Neuronal stem cell (in vitro differentiated cells): ENCODE measurements at regions not wholly inside any gene's neighbourhood (a gene's known extent, or its start where the extent isn't known, plus 50 kb on each side); places are given as distances from the start of the nearest gene placed in this dataset.

Source experiments
- DNase-seq: peaks from one replicate; pipeline ENCODE4 v3.0.0-alpha.2; 2013; ENCODE audit warnings: low spot score
- H2AFZ ChIP-seq: one replicate; pipeline ENCODE4 v1.6.1; 2013; ENCODE audit warnings: mild to moderate bottlenecking, low read length, inconsistent platforms
- H2AK5ac ChIP-seq: 2 replicates; pipeline ENCODE4 v1.6.1; 2013; ENCODE audit warnings: low read depth, mild to moderate bottlenecking, inconsistent platforms, low read length, moderate library complexity, mixed read lengths
- H2BK120ac ChIP-seq: 2 replicates; pipeline ENCODE4 v1.6.1; 2013; ENCODE audit warnings: low read depth, mild to moderate bottlenecking, inconsistent platforms, low read length, moderate library complexity, mixed read lengths
- H2BK12ac ChIP-seq: one replicate; pipeline ENCODE4 v1.6.1; 2013; ENCODE audit warnings: low read length, inconsistent platforms
- H2BK15ac ChIP-seq: 2 replicates; pipeline ENCODE4 v1.6.1; 2013; ENCODE audit warnings: mild to moderate bottlenecking, low read length, inconsistent platforms, mixed read lengths
- H2BK5ac ChIP-seq: one replicate; pipeline ENCODE4 v1.6.1; 2013; ENCODE audit warnings: inconsistent platforms, mild to moderate bottlenecking, low read length, moderate library complexity
- H3K14ac ChIP-seq: one replicate; pipeline ENCODE4 v1.6.1; 2013; ENCODE audit warnings: low read length, inconsistent platforms
- H3K18ac ChIP-seq: 2 replicates; pipeline ENCODE4 v1.6.1; 2013; ENCODE audit warnings: low read length, inconsistent platforms
- H3K23ac ChIP-seq: 2 replicates; pipeline ENCODE4 v1.6.1; 2013; ENCODE audit warnings: low read depth, mild to moderate bottlenecking, mixed read lengths, low read length, inconsistent platforms; ENCODE audit not compliant: poor library complexity
- H3K27ac ChIP-seq: replicated peaks from 3 replicates; pipeline ENCODE4 v1.5.1; 2013; ENCODE audit warnings: low read length, inconsistent platforms
- H3K27me3 ChIP-seq, 3 experiments: 2 replicates each; pipeline ENCODE4 v1.6.1; 2013; ENCODE audit warnings: low read length in 3 of 3, mild to moderate bottlenecking in 2 of 3, inconsistent platforms in 1 of 3, low read depth in 1 of 3, mixed read lengths in 1 of 3, moderate library complexity in 1 of 3; ENCODE audit not compliant: control insufficient read depth in 3 of 3, insufficient read depth in 3 of 3
- H3K36me3 ChIP-seq, 2 donors: replicated peaks in 1 of 2; 2 replicates each; pipeline ENCODE4 v1.6.1; 2013; ENCODE audit warnings: low read length in 2 of 2; ENCODE audit not compliant: control insufficient read depth in 2 of 2, insufficient read depth in 2 of 2
- H3K4ac ChIP-seq: 2 replicates; pipeline ENCODE4 v1.6.1; 2013; ENCODE audit warnings: inconsistent platforms, mild to moderate bottlenecking, low read length, moderate library complexity
- H3K4me1 ChIP-seq, 2 donors: 1 replicate in 1 of 2; 2 replicates in 1 of 2; pipeline ENCODE4 v1.6.1; 2013; ENCODE audit warnings: low read length in 2 of 2, low read depth in 1 of 2; ENCODE audit not compliant: control insufficient read depth in 2 of 2, insufficient read depth in 1 of 2
- H3K4me2 ChIP-seq: one replicate; pipeline ENCODE4 v1.6.1; 2013; ENCODE audit warnings: mild to moderate bottlenecking, low read length, inconsistent platforms; ENCODE audit not compliant: insufficient read depth, poor library complexity, severe bottlenecking
- H3K4me3 ChIP-seq, 2 donors: 2 replicates each; pipeline ENCODE4 v1.5.1; 2013; ENCODE audit warnings: low read length in 2 of 2, mild to moderate bottlenecking in 2 of 2, inconsistent platforms in 1 of 2, moderate library complexity in 1 of 2
- H3K79me1 ChIP-seq: one replicate; pipeline ENCODE4 v1.6.1; 2013; ENCODE audit warnings: low read depth, mild to moderate bottlenecking, inconsistent platforms, low read length, moderate library complexity
- H3K9ac ChIP-seq: one replicate; pipeline ENCODE4 v1.6.1; 2013; ENCODE audit warnings: mild to moderate bottlenecking, low read depth, low read length, inconsistent platforms; ENCODE audit not compliant: poor library complexity
- H3K9me3 ChIP-seq, 2 donors: replicated peaks in 1 of 2; 2 replicates each; pipeline versions ENCODE3 to v1.6.1; 2013; ENCODE audit warnings: low read length in 2 of 2, mild to moderate bottlenecking in 2 of 2, inconsistent platforms in 1 of 2, low read depth in 1 of 2, mixed read lengths in 1 of 2, moderate library complexity in 1 of 2; ENCODE audit not compliant: control insufficient read depth in 2 of 2, insufficient read depth in 1 of 2
- H4K8ac ChIP-seq: one replicate; pipeline ENCODE4 v1.6.1; 2013; ENCODE audit warnings: low read depth, mild to moderate bottlenecking, inconsistent platforms, low read length, moderate library complexity
- H4K91ac ChIP-seq: one replicate; pipeline ENCODE4 v1.6.1; 2013; ENCODE audit warnings: low read length, low read depth, mild to moderate bottlenecking, inconsistent platforms; ENCODE audit not compliant: poor library complexity
- WGBS, 2 donors: extraction: QIAGEN DNeasy Blood & Tissue Kit; methylation state at CpG; one replicate each; pipeline ENCODE4 v1.1.7; 2013; ENCODE audit warnings: missing lambda C conversion rate in 2 of 2, mixed read lengths in 1 of 2; ENCODE audit not compliant: insufficient read length in 2 of 2, insufficient replicate concordance in 1 of 2; ENCODE audit errors: extremely low coverage in 2 of 2; 5-methylcytosine and 5-hydroxymethylcytosine counted together

DNA sequence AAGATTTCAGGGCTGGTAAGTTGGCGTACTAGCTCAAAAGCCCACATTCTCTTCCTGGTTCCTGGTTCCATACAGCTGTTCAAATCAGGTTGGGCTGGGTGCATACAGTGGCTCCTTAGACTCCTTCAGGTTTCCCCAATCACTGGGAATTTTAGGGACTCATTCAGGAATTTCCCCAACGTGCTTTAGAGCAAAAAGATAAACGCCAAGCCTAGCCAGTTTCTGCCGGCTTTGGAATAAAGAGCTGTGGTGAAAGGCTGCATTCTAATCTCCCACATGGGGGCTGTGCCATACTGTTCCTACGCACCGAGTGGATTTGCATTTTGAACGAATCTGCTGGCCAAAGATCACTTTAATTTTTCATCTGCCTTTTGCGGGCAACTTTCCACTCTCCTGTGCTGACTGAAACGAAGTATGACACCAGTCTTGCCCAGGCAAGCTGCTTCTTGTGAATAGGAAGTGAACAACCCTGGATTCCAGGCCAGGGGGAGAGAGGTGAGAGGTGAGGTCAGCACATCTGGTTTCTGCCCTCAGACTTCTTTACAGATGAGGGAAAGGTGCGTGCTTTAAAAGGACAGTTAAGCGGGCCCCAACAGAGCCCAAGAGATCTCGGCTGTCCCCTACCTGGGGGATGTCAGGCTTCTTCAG, 184.2 kb upstream of the PDZRN3 start:
- H2AK5ac ChIP-seq, result no peak overlapping the region
- no peak overlapping the region for H3K4ac ChIP-seq
- H4K91ac ChIP-seq, result no peak overlapping the region
- no peak overlapping the region for H2BK120ac ChIP-seq
- peak overlapping the region; percentile 72 for H2AFZ ChIP-seq
- H4K8ac ChIP-seq, result no peak overlapping the region
- no peak overlapping the region for H2BK15ac ChIP-seq
- H3K9me3 ChIP-seq, result peaks cover 0 to under 1% of the 10 kb centered on the region in 2 donors
- DNase-seq, result no peak
- H3K23ac ChIP-seq, result no peak overlapping the region
- WGBS, 2 donors, result no CpG with 5 or more reads among the region's 12 CpGs
- H3K79me1 ChIP-seq, result no peaks in the 10 kb centered on the region
- H3K4me1 ChIP-seq, result peaks cover 3 to 6% of the 10 kb centered on the region in 2 donors
- H3K4me2 ChIP-seq, result no peak overlapping the region
- H3K9ac ChIP-seq, result no peak overlapping the region
- no peak overlapping the region for H3K4me3 ChIP-seq
- H2BK5ac ChIP-seq, result no peak overlapping the region
- H3K14ac ChIP-seq, result no peak overlapping the region
- H3K36me3 ChIP-seq, result no peaks in the 10 kb centered on the region
- no peak overlapping the region for H3K18ac ChIP-seq
- no peaks in the 10 kb centered on the region for H3K27me3 ChIP-seq
- no peak overlapping the region for H3K27ac ChIP-seq
- no peak overlapping the region for H2BK12ac ChIP-seq

DNA sequence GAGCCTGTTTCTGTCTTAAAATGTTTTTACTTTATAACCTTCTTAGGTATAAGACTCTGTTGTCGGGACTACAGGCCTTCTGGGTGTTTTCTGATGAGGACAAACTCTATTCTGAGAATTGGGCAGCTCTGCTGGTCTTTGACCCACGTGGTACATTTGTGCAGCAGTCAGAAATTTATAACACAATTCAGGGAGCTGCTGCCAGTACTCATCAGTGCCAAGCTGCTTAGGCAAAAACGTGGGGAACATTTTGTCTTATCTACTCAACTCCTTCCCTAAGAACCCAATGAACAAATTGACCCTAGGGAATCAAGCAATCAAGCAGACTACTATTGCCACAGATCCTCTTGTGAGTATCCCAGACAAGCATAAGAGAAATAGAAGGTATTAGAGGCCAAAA, 180.7 kb upstream of the PDZRN3 start:
- Histone ChIP-seq H3K9me3 (peaks cover 0 to 2% of the 10 kb centered on the region in 2 donors), H3K27ac (no peak overlapping the region), H3K4me1 (peaks cover 3 to 6% of the 10 kb centered on the region in 2 donors), H3K23ac (no peak overlapping the region), H3K4me3 (no peak overlapping the region), H3K18ac (no peak overlapping the region), H3K4ac (no peak overlapping the region), H3K27me3 (no peaks in the 10 kb centered on the region), H2AK5ac (no peak overlapping the region), H2AFZ (no peak overlapping the region), H3K79me1 (no peaks in the 10 kb centered on the region), H3K9ac (no peak overlapping the region), H3K14ac (no peak overlapping the region), H3K4me2 (no peak overlapping the region), H2BK15ac (no peak overlapping the region), H2BK120ac (no peak overlapping the region), H3K36me3 (no peaks in the 10 kb centered on the region), H2BK12ac (no peak overlapping the region), H4K8ac (no peak overlapping the region), H2BK5ac (no peak overlapping the region), H4K91ac (no peak overlapping the region)
- WGBS, 2 donors, result no CpG with 5 or more reads among the region's 3 CpGs
- DNase-seq, result no peak

GRCh38 chr3:73804204-73804603, 179.5 kb upstream of the PDZRN3 start:
- H3K4me3 ChIP-seq, result no peak overlapping the region
- H3K14ac ChIP-seq, result no peak overlapping the region
- no CpG with 5 or more reads among the region's 6 CpGs for WGBS, 2 donors
- H3K9me3 ChIP-seq, result peaks cover 0 to 2% of the 10 kb centered on the region in 2 donors
- no peak overlapping the region for H2BK15ac ChIP-seq
- peaks cover 3 to 6% of the 10 kb centered on the region in 2 donors for H3K4me1 ChIP-seq
- H3K4me2 ChIP-seq, result no peak overlapping the region
- H4K8ac ChIP-seq, result no peak overlapping the region
- no peak overlapping the region for H3K27ac ChIP-seq
- H2BK5ac ChIP-seq, result no peak overlapping the region
- H3K4ac ChIP-seq, result no peak overlapping the region
- no peaks in the 10 kb centered on the region for H3K27me3 ChIP-seq
- no peak overlapping the region for H2AFZ ChIP-seq
- no peaks in the 10 kb centered on the region for H3K36me3 ChIP-seq
- H2BK12ac ChIP-seq, result no peak overlapping the region
- H3K23ac ChIP-seq, result no peak overlapping the region
- no peak overlapping the region for H2AK5ac ChIP-seq
- no peak overlapping the region for H2BK120ac ChIP-seq
- no peak overlapping the region for H3K18ac ChIP-seq
- no peak overlapping the region for H3K9ac ChIP-seq
- H3K79me1 ChIP-seq, result no peaks in the 10 kb centered on the region
- DNase-seq, result no peak
- H4K91ac ChIP-seq, result no peak overlapping the region

DNA sequence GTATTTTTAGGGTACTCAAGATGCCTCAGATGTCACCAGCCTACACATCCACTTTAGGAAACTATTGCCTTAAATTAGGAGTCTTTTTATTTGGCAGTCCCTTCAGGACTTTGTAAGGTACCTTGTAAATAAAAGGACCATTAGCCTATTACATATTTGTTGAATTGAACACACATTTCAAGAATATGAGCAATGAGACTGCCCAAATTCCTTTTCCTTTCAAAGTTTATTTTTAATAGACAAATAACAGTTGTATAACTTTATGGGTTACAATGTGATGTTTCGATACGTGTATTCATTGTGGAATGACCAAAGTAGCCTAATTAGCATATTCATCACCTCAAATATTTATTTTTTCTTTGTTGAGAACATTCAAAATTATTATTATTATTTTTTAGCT, 176.7 kb upstream of the PDZRN3 start:
- Histone ChIP-seq H2BK120ac (no peak overlapping the region), H3K4me2 (no peak overlapping the region), H3K14ac (no peak overlapping the region), H3K9me3 (peaks cover 2 to 4% of the 10 kb centered on the region in 2 donors), H3K4ac (no peak overlapping the region), H3K4me1 (no peaks in the 10 kb centered on the region), H4K91ac (no peak overlapping the region), H2BK15ac (no peak overlapping the region), H3K23ac (no peak overlapping the region), H3K9ac (no peak overlapping the region), H3K18ac (no peak overlapping the region), H3K79me1 (no peaks in the 10 kb centered on the region), H3K27ac (no peak overlapping the region), H2BK12ac (no peak overlapping the region), H2BK5ac (no peak overlapping the region), H2AFZ (no peak overlapping the region), H4K8ac (no peak overlapping the region), H3K36me3 (no peaks in the 10 kb centered on the region), H3K27me3 (no peaks in the 10 kb centered on the region), H3K4me3 (no peak overlapping the region), H2AK5ac (no peak overlapping the region)
- no CpG with 5 or more reads among the region's 2 CpGs for WGBS, 2 donors
- no peak for DNase-seq
